HepG2 (cell line): ENCODE measurements at regions not wholly inside any gene's neighbourhood (a gene's known extent, or its start where the extent isn't known, plus 50 kb on each side); places are given as distances from the start of the nearest gene placed in this dataset.

Experiments used
- AHR ChIP-seq: IDR thresholded peaks from 2 replicates; pipeline ENCODE4 v1.6.1; 2018; ENCODE audit warnings: missing genetic modification reagents, missing compliant biosample characterization
- FOXJ3 ChIP-seq: sonication (generic); formaldehyde crosslinking; IDR thresholded peaks from 2 replicates; pipeline ENCODE4 v1.4.0; 2020; ENCODE audit warnings: missing genetic modification reagents, mild to moderate bottlenecking, borderline replicate concordance
- HOXA5 ChIP-seq: sonication (generic); formaldehyde crosslinking; IDR thresholded peaks from 2 replicates; pipeline ENCODE4 v1.4.0; 2020; ENCODE audit warnings: missing genetic modification reagents
- NKX3-1 ChIP-seq: sonication (generic); formaldehyde crosslinking; IDR thresholded peaks from 2 replicates; pipeline ENCODE4 v1.5.0; 2020; ENCODE audit warnings: missing genetic modification reagents
- PITX1 ChIP-seq: sonication (generic); formaldehyde crosslinking; IDR thresholded peaks from 2 replicates; pipeline ENCODE4 v1.5.1; 2020; ENCODE audit warnings: mild to moderate bottlenecking, missing genetic modification reagents
- POLR2A ChIP-seq, 2 experiments: IDR thresholded peaks; 2 replicates each; pipeline ENCODE4 v1.6.1; 2011; ENCODE audit warnings: low read depth in 2 of 2, low read length in 2 of 2, mild to moderate bottlenecking in 1 of 2, moderate library complexity in 1 of 2; ENCODE audit not compliant: insufficient read depth in 1 of 2
- POLR2AphosphoS5 ChIP-seq: IDR thresholded peaks from 2 replicates; pipeline ENCODE4 v1.6.1; 2012; ENCODE audit warnings: low read depth, low read length
- TP53 ChIP-seq: sonication (generic); formaldehyde crosslinking; conservative IDR thresholded peaks from 2 replicates; pipeline ENCODE4 v1.4.0; 2020; ENCODE audit warnings: missing genetic modification reagents
- ZNF331 ChIP-seq: sonication (generic); formaldehyde crosslinking; IDR thresholded peaks from 2 replicates; pipeline ENCODE4 v1.4.0; 2020; ENCODE audit warnings: missing genetic modification reagents
- TF ChIP-seq, protein P1 (sequence below): sonication (generic); formaldehyde crosslinking; IDR thresholded peaks from 2 replicates; pipeline ENCODE4 v1.5.0; 2020; ENCODE audit warnings: mild to moderate bottlenecking, missing genetic modification reagents, moderate library complexity

DNA sequence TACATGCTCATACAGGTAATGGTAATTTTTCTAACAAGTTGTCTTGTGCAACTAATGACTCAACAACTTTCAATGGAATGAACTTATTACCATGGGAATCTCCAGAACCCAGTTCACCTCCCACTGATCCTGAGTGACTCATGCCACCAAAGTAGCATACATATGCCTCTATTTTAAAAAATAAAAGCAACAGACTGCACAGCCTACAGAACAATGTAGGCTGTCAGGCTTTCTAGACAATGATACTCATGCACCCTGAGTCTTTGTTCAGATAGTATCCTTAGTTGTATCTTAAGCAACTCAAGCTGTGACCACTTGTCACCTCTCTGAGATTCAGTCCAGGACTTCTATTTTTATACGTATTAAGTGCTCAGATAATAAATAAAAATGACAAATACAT lies 531.0 kb upstream of the SETBP1 start:
- TF ChIP-seq FOXJ3 (no peak), PITX1 (CRISPR knock-in tag) (no peak), HOXA5 (CRISPR knock-in tag) (no peak), AHR (CRISPR knock-in tag) (no peak), ZNF331 (CRISPR knock-in tag) (no peak), TP53 (CRISPR knock-in tag) (no peak), NKX3-1 (CRISPR knock-in tag) (no peak), POLR2AphosphoS5 (no peak), POLR2A (IDR thresholded peaks at IDR 0.05; ENCODE audit: insufficient read depth in 1 of 2, low read depth in 2 of 2, low read length in 2 of 2) (no peak)
- TF ChIP-seq, protein P1, sequence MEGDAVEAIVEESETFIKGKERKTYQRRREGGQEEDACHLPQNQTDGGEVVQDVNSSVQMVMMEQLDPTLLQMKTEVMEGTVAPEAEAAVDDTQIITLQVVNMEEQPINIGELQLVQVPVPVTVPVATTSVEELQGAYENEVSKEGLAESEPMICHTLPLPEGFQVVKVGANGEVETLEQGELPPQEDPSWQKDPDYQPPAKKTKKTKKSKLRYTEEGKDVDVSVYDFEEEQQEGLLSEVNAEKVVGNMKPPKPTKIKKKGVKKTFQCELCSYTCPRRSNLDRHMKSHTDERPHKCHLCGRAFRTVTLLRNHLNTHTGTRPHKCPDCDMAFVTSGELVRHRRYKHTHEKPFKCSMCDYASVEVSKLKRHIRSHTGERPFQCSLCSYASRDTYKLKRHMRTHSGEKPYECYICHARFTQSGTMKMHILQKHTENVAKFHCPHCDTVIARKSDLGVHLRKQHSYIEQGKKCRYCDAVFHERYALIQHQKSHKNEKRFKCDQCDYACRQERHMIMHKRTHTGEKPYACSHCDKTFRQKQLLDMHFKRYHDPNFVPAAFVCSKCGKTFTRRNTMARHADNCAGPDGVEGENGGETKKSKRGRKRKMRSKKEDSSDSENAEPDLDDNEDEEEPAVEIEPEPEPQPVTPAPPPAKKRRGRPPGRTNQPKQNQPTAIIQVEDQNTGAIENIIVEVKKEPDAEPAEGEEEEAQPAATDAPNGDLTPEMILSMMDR (CRISPR knock-in tag) = no peak
